Activated CD4-positive, alpha-beta T cell treated with anti-CD3 and anti-CD28 coated beads, Interleukin-2, amount 50 U/mL, for 24 hours (primary cell): ENCODE measurements at regions not wholly inside any gene's neighbourhood (a gene's known extent, or its start where the extent isn't known, plus 50 kb on each side); places are given as distances from the start of the nearest gene placed in this dataset.
"Not testable (repeated sequence)": the region's sequence is repeated elsewhere in the genome, so short reads cannot be mapped to it uniquely, and the experiment has no call there.

Experiments
- DNase-seq, 2 donors: peaks; one replicate each; pipeline ENCODE4 v3.0.0-alpha.2; 2020; ENCODE audit warnings: low read depth in 1 of 2, low spot score in 1 of 2

DNA sequence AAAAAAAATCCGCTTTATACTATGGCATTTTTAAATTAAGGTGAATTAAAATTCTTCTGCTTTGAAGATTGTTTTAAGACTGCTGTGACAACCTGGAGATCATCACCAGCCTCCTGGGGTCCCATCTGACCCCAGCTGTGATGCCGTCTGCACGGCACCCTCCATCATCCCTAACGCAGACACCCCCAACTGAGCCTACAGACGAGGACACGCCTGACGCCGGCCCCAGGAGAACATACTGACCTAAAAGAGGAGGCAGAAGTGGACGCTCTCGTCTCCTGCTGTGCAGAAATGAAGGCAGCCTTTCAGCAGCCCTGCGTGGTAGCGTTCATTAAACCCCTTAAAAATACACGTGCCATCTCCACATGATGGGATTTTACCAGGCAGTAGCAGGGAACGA lies 125.6 kb upstream of the PPP1R26 start:
- no peak for DNase-seq

DNA sequence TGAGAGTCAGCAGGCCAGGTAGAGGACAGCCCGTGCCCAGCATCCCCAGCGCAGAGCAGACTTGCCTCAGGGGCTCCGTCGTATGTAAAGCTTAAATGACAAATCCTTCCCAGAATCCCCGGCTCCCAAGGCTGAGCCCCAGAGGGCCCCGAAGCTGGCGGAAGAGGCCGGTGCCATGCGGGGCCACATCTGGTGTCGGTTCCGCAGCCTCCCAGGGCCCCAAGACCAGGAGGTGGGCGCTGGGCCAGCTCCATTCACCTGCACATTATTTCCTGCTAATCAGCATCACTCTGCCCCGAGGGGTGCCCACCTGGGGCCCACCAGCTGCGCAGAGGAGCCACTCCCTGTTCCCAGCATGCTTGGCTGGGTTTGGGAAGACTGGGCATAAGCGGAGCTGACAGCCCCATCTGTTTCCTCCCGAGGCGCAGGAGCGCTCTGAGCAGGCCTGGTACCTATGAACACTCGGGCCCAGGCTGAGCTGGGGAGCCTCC lies 124.0 kb upstream of the PPP1R26 start:
- no peak for DNase-seq

DNA sequence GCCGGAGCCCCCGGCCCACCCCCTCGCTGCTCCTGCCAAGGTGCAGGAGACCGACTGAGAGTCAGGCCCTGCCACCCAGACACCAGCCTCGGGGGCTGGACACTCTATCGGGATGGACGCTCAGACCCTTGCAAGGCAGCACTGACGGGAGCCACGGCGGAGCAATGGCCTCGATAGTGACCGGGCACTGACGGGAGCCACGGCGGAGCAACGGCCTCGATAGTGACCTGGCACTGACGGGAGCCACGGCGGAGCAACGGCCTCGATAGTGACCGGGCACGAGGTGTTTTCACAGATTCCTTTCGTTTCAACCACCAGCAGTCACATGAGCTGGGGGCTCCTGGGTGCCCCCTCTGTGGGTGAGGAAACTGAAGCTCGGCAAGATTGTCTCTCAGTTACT lies 123.6 kb upstream of the PPP1R26 start:
- DNase-seq = no peak

DNA sequence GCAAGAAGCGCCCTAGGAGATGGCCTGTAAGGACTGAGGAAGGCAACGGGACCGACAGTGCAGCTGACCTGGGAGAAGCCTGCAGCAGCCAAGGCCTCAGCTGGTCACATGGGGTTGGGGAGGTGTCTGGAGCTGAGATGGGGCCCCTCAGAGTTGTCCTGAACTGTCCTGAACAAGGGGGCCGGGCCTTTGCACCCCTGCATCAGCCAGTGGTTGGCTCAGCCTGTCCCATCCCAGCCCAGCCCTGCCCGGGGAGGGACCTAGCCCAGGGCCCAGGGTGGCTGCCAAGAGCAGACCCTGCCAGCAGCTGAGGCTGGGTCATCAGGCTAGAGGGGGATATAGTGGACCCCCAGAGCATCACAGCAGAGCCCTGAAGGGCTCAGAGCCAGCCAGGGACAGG lies 122.8 kb upstream of the PPP1R26 start:
- DNase-seq = no peak

DNA sequence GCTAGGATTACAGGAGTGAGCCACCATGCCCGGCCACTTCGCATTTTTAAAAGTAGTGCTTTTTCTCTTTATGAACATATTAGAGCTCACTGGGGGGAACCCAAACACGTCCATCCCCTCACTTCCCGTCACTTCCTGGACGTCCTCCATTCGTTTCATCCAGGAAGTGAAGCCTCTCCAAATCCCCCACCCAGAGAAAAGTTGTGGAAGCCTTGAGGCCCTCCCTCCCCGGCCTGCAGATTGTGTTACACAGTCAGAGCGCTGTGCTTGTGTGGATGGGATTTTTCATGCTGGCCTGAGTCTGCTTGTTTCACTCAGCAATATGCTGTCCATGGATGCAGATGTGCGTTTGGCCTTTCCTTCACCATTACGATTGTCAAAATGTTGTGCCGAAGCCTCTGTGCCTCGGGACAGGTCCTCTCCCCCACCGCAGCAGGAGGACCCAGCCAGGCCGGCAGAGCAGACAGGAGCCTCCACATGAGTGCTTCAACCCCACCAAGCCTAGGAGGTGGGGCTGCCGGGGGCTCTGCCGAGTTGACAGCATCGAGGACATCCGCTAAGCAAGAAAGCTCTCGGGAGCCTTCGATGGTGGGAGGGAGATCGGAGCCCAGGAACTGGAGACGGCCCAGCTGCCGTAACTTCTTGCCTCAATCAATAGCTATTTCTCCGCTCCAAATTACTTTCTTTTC lies 121.6 kb upstream of the PPP1R26 start:
- DNase-seq = no peak

DNA sequence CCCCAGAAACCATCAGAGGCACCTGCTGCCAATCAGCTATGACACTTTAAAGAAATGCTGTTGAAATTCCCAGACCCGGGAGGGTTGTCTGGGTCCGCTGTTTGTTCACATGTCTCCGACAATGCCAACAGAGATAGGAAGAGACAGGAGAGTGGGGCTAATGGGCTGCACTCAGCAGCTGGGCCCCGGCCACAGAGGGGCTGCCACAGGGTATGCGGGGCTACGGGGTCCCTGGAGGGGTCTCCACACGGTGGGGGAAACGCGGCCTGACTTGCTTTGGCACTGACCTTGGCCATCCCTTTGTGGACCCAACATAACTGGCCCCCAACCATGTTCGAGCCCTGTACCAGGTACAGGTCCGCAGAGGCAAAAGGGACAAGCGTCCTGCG lies 121.0 kb upstream of the PPP1R26 start:
- no peak for DNase-seq

DNA sequence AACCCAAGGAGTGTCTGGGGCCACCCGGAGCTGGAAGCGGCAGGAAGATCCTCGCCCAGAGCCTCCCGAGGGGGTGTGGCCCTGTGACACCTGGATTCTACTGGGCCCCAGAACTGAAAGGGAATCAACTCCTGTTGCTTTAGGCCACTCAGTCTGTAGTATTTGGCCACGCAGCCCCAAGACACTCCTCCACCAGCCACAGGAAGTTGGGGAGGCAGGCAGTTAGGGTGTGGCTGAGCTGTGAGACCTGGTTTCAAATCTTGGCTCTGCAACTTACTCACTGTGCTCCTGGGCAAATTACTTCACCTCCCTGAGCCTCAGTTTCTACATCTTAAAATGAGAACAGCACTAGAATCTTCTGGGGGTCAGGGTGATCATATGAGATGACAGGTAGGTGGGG lies 119.8 kb upstream of the PPP1R26 start:
- DNase-seq = no peak

DNA sequence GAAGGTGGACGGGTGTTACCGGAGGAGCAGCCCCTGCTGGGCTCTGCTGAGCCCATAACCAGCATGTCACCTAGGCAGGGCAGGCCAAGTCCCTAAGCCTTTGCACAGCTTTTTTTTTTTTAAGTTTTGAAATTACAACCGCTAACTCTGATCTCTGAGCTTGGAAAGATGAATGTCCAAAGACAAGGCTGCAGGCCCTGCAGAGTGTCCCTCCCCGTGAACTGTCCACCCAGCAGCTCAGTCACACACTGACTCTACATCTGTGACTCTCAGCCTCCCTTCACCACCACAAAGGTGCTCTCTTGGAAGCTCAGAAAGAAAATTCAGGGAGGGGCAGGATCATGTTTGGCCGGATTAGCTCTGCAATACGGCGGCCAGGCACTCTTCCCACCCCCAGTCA lies 119.0 kb upstream of the PPP1R26 start:
- no peak for DNase-seq

DNA sequence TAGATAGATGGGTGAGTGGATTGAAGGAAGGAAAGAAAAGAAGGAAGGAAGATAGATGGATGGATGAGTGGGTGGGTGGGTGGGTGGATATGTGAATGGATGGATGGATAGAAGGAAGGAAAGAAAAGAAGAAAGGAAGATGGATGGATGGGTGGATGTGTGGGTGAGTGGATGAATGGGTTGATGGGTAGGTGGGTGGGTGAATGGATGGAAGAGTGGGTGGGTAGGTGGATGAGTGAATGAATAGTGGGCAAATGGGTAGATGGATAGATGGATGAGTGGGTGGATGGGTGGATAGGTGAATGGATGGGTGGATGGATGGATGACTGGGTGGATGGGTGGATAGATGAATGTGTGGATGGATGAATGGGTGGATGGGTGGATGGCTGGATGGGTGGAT lies 117.9 kb upstream of the PPP1R26 start:
- DNase-seq = not testable (repeated sequence)

DNA sequence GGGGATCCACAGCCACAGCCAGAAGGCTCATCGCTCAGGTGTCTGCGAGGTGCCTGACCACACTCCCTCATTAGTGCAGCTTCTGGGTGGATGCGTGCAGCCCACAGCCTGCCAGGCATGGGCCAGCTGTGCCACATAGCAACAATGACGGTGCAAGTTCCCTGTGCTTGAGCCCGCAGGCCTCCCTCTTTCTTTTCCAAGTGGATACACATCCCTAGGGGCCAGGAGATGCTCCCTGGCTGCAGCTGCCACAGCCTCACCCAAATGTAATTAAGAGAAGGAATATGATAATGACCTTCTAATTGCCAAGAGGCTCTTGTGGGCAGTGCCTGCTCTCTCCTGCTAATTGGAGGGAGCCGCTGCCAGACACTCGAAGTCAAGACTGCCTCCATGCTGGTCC lies 116.0 kb upstream of the PPP1R26 start:
- no peak for DNase-seq

DNA sequence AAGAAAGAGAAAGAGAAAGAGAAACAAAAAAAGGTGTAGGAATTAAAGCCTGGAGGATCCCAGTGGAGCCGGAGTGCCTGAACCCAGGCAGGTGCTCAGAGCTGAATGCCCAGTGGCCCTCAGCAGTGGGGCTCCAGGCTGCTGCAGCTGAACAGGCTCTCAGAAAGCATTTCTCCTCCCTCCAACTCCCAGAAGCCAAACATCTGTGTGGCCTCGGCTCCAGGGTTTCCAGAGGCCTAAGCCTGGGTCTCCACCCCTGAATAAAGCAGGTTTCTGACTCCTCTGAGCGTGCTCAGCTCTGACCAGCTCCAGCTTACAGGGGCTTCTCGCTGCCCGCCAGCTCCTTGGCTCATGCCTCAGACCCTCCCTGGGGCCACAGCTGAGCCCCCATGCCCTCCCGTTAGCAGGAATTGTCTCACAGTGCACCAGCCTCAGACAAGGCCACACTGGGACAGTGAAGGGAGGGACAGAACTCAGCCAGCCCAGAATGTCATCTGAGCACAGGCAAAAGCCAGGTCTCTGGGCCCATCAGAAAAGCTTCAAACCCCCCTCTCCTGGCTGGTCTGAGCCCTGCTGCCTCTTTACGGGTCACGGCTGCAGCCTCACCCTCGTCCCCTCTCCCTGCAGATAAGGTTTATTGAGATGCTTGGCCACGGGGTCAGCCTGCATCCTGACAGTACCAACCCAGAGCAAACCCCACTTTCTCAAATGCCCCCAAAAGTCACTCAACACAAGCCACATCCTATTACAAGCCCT lies 114.4 kb upstream of the PPP1R26 start:
- no peak for DNase-seq

DNA sequence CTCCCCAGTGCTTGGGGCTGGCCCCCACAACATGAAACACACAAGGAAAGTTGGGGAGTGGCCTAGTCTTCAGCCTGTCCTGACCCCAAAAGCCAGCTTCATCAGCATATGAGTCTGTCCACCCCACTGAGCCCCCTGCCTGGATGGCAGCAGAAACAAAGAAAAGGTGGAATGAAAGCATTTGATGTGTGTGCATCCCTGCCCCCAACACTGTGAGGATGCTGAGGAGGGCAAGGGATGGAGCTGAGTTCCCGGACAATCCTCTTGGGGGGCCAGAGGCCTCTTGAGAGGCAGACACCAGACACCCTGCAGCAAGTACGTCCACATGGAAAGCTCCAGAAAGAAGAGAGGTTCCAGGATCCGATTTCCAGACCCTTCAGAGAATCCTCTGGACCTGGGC lies 113.5 kb upstream of the PPP1R26 start:
- no peak for DNase-seq

DNA sequence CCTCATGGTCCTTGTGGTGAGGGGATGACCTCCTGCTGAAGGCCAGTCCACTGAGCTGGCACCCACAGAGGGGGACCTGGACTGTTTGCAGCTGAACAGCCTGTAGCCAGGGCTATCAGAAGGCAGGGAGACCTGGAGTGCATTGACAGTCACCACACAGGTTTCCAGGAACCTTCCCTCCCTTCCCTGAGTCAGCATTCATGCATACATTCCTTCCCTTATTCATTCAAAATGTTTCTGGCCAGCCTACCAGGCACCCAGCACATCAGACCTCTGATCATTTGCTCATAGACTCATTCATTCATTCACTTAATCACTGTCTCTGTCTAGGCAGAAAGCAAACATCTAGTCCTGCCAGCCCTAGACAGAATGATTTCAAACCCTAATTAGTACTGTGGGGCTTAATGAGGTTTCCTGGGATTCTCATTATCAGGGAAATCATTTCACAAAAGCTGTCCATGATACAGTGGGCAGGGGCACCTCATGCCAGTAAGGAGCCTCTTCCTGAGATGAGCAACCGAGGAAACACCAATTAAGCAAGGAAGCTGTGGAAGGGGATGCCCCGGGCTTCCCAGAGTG lies 110.1 kb upstream of the PPP1R26 start:
- DNase-seq = no peak

DNA sequence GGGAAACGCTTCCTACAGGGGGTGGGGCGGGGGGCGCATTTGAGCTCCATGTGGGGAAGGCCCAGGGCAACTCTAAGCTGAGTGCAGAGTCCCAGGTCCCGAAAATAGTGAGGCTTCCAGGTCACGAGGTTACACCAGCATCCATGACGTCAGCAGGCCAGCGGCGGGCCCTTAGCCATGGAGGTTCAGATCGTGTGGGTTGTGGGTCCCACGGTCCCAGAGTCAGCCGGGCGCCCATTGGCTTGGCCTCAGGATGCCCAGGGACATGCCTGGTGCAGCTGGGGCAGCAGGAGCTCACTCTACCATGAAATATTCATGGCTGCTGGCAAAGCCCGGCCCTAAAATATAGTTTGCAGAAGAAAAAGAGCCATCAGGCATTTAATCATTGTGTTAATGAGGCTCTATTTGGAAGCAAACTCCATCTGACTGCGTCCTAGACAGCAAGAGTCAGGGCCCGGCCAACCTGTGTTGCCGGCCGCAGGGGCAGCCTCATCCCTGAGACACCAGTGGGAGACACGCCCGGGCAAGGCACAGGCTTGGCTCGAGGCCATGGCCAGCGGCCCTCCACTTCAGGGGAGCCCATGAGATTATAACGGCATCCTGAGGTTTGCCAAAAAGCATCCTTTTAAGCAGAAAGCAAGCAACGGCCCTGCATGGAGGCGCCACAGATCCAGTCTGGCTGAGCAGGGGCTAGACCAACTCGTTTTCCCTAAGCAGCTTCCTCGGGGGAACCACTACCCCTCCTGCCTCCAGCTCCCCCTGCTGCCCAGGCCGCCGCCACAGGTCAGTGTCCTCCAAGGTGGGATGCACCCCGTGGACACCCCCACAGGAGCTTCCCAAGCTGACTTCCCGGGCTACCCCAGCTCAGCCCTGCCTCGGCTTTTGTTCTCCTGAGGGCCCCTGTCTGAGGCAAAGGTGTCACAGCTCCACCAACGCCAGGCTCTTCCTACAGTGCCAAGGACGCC lies 108.9 kb upstream of the PPP1R26 start:
- no peak for DNase-seq

DNA sequence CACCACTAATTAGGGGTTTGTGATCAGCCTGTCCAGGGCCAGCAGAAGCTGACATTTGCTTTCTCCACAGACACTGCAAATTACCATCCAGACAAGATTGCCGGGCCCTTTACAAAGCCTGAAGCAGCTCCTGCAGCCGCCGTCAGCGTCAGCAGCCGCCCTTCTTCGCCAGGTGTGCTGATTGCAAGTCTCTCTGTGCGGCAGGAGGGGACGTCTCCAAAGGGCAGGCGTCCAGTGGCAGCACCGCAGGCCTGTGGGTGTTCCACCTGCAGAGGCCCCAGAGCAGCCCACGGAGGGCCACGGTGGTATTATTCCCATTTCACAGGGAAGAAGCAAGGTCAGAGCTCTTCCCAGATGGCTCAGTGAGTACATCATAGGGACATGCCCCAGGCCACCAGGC lies 108.0 kb upstream of the PPP1R26 start:
- DNase-seq = no peak

DNA sequence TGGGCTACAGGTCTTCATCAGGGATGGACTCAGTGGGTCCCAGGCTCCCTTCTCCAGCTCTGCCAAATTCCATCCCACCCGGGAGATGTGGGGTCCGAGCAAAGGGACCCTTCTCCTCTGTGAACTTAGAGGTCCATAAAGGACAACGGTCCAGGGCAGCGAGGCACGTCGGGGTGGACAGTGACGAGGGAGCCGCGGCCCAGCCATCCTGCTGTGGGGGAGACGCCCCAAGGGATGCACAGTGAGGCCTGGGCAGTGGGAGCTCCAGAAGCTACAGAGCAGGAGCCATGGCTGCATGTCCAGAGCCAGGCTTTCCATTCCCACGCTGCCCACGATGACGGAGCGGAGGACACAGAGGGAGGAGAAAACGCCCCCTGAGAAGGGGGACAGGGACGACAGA lies 107.5 kb upstream of the PPP1R26 start:
- no peak for DNase-seq

DNA sequence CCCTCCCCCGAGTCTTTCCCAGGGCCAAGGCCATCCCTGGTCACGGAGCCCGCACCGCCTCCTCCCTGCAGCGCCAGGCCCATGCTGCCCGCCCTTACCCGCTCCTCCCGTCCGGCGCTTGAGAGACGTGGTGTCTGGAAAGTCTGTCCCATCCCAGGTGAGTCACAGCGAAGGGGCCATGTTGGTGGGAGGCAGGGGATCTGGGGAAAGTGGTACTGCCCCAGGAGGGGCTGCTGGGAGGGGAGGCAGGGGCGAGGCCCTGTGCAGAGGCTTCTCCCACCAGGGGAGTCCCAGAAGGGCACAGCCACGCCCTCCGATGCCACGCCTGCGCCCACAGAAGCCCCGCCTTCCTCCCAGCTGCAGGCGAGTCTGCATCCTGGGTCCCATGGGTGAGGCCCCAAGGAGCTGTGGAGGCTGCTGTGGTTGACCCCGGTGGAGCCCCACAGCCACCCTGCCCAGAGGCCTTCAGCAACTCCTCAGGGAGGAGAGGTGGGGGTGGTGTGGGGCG lies 107.0 kb upstream of the PPP1R26 start:
- DNase-seq = no peak

DNA sequence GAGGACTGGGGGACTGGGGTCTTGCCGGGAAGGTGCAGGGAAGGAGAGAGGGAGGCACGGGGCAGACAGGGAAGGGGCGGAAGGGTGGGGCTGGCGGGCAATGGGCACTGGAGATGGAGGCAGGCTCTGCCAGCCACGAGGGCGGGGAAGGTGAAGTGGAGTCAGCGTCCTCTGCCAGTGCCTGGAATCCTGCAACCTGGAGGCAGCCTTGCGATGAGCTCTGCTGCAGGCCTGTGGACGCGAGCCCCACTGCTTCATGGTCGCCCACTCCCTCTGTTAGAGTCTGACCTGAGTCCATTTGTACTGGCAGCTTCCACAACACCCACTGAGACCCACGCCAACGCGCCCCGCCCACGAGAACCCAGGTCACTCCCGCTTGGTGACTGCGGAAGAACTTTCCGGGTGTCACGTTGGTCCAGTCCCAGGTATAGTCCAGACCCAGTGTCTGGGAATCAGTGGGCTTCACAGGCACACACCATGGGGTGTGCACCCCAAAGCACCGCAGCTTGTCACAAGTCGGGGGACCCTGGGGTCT lies 106.4 kb upstream of the PPP1R26 start:
- no peak for DNase-seq

DNA sequence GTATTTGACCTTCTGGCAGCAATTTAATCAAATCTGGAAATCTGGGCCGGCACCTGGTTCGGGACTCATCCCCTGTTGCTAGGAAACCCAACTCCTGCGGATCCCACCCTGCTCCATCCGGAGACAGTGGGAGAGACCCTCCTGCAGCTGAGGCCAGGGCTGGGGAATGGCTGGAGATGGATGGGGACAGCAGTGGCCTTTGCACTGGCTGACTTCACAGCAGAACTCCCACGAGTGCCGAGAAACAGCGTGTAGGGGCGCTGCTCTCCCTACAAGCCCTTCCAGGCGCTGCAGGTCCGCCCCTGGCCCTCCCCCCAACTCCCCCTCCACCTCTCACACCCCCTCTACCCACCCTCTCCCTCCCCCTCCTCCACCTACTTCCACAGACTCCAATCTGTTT lies 105.8 kb upstream of the PPP1R26 start:
- no peak for DNase-seq

DNA sequence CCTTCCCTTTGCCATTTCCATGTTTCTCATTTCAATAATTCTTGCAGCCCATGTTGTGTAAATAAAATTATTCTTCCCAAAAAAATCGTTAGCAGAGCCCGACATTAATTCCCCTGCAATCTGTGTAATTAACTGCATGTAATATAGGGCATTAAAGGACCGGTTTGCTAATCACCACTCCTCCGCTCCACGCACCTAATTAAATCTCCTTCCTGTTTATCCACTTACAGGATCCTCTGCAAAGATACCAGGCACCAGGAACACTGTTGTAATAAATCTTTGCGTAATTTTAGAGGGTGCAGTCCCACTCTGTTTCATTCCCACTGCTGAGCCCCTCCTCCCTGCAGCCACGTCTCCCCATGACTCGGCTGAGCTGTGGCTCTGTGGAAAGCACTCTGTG lies 105.0 kb upstream of the PPP1R26 start:
- no peak for DNase-seq

DNA sequence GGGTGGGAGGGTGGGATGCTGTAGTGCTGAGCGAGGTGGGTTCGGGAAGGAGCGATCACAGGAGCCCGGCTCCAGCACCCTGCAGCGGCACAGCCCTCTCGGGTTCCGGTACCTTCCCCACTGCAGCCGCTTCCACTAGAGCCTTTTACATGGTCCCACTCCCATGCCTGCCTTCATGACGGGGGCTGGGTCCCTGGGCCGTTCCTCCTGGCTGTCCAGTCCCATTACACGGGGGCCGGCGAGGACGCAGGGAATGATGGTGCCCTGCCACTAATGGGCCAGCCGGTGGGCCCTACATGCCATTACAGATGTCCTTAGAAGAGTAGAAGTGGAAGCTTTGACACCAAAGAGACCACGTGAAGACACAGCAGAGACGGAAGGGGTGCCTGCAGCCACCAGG lies 104.6 kb upstream of the PPP1R26 start:
- DNase-seq = no peak
